Right renal cortex interstitium (tissue), 3 donors: ENCODE measurements at regions not wholly inside any gene's neighbourhood (a gene's known extent, or its start where the extent isn't known, plus 50 kb on each side); places are given as distances from the start of the nearest gene placed in this dataset.

Experiments
- DNase-seq, 3 donors: peaks; one replicate each; pipeline ENCODE4 v3.0.0-alpha.2; 2013; ENCODE audit warnings: low read depth in 3 of 3, low spot score in 2 of 3

GRCh38 chr4:8760561-8760960, 111.1 kb downstream of the HMX1 start:
- no peak for DNase-seq

GRCh38 chr4:8759987-8760386, 111.7 kb downstream of the HMX1 start:
- no peak for DNase-seq

GRCh38 chr4:8756816-8757215, 114.8 kb downstream of the HMX1 start:
- no peak for DNase-seq

GRCh38 chr4:8754634-8755589, 116.7 kb downstream of the HMX1 start:
- DNase-seq = no peak

GRCh38 chr4:8748236-8748575, 123.4 kb downstream of the HMX1 start:
- DNase-seq = no peak

- DNase-seq = no peak
Measured at GRCh38 chr4:8747467-8748235, 124.0 kb downstream of the HMX1 start.

GRCh38 chr4:8746523-8747466, 124.8 kb downstream of the HMX1 start:
- no peak for DNase-seq

GRCh38 chr4:8745826-8746225, 125.8 kb downstream of the HMX1 start:
- no peak for DNase-seq

GRCh38 chr4:8745005-8745790, 126.4 kb downstream of the HMX1 start:
- no peak for DNase-seq

- DNase-seq = no peak
Measured at GRCh38 chr4:8744083-8744805, 127.4 kb downstream of the HMX1 start.

GRCh38 chr4:8742546-8742945, 129.1 kb downstream of the HMX1 start:
- DNase-seq = no peak

- no peak for DNase-seq
Measured at GRCh38 chr4:8741513-8742226, 130.0 kb downstream of the HMX1 start.

- DNase-seq = no peak
Measured at GRCh38 chr4:8740666-8741395, 130.8 kb downstream of the HMX1 start.

- DNase-seq = no peak
Measured at GRCh38 chr4:8739820-8740665, 131.6 kb downstream of the HMX1 start.

GRCh38 chr4:8739317-8739716, 132.3 kb downstream of the HMX1 start:
- DNase-seq = no peak

GRCh38 chr4:8738471-8738931, 133.1 kb downstream of the HMX1 start:
- DNase-seq = no peak
